ENCODE measurements at regions not wholly inside any gene's neighbourhood (a gene's known extent, or its start where the extent isn't known, plus 50 kb on each side); places are given as distances from the start of the nearest gene placed in this dataset.

DNA sequence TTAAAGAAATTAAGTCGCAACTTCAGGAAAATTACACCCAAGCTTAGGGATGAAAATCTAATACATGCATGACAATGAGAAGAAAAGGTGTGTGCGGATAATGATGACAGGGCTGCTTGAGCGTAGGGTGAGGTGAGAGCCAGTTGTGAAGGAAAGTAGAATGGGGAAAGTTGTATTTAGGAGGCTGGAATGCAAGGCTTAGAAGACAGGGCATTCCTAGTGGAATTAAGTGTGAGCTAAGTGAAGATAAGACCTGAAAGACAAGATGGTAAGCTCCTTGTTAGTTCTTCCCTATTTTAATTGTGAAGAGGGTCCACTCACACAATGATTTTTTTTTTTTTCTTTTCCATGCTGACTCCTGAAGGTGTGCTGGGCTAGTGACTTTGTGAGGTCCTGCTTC, 519.5 kb upstream of the SALL1 start:
- Histone ChIP-seq H3K9me3 (ENCODE audit: insufficient read depth, low read depth, low read length) (no peaks in the 10 kb centered on the region), H3K4me2 (ENCODE audit: low read depth, low read length, poor library complexity, severe bottlenecking) (no peak overlapping the region), H3K36me3 (ENCODE audit: insufficient read depth, low read length) (no peaks in the 10 kb centered on the region), H3K4me3 (ENCODE audit: low read length, poor library complexity, severe bottlenecking) (no peak overlapping the region), H3K4me1 (ENCODE audit: insufficient read depth, low read length, poor library complexity, severe bottlenecking) (no peaks in the 10 kb centered on the region), H3K79me2 (ENCODE audit: insufficient read depth, low read length) (no peaks in the 10 kb centered on the region), H3K9ac (ENCODE audit: low read depth, low read length, poor library complexity, severe bottlenecking) (no peak overlapping the region), H4K20me1 (ENCODE audit: insufficient read depth, low read length, poor library complexity, severe bottlenecking) (no peaks in the 10 kb centered on the region), H3K27me3 (ENCODE audit: insufficient read depth, low read length, poor library complexity, severe bottlenecking) (no peaks in the 10 kb centered on the region), H3F3A (ENCODE audit: low read depth) (no peaks in the 10 kb centered on the region), H3K9me2 (replicated peaks; ENCODE audit: low read depth, low read length) (no peaks in the 10 kb centered on the region), H2AFZ (ENCODE audit: low read length) (no peak overlapping the region)
- TF ChIP-seq, protein P1, sequence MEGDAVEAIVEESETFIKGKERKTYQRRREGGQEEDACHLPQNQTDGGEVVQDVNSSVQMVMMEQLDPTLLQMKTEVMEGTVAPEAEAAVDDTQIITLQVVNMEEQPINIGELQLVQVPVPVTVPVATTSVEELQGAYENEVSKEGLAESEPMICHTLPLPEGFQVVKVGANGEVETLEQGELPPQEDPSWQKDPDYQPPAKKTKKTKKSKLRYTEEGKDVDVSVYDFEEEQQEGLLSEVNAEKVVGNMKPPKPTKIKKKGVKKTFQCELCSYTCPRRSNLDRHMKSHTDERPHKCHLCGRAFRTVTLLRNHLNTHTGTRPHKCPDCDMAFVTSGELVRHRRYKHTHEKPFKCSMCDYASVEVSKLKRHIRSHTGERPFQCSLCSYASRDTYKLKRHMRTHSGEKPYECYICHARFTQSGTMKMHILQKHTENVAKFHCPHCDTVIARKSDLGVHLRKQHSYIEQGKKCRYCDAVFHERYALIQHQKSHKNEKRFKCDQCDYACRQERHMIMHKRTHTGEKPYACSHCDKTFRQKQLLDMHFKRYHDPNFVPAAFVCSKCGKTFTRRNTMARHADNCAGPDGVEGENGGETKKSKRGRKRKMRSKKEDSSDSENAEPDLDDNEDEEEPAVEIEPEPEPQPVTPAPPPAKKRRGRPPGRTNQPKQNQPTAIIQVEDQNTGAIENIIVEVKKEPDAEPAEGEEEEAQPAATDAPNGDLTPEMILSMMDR (conservative IDR thresholded peaks at IDR 0.05; ENCODE audit: low read length) = no peak
- no peak for TF ChIP-seq EZH2phosphoT487 (IDR thresholded peaks at IDR 0.05; ENCODE audit: borderline replicate concordance)

DNA sequence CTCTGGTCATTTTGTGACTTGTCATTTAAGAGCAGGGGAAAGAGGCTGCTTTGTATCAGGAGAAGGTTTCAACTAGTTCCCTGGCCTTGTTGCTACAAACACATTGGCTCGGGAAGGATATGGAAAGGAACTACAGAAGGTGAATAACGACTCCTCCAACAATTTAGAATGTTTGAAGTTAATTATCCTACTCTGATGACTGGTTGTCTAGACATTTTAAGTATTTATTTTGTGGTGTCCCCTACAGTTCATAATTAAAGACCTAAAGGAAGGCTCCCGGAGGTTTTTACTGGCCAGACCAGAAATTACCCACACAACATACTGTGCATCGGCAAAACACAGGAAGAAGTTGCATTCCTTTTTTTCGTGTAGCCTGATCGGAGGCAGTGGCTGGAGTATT, 515.8 kb upstream of the SALL1 start:
- H3K36me3 ChIP-seq (ENCODE audit: insufficient read depth, low read length) = no peaks in the 10 kb centered on the region
- H3K9me2 ChIP-seq (replicated peaks; ENCODE audit: low read depth, low read length) = no peaks in the 10 kb centered on the region
- no peak overlapping the region for H3K4me3 ChIP-seq (ENCODE audit: low read length, poor library complexity, severe bottlenecking)
- TF ChIP-seq EZH2phosphoT487 (IDR thresholded peaks at IDR 0.05; ENCODE audit: borderline replicate concordance) = no peak
- TF ChIP-seq, protein P1 (conservative IDR thresholded peaks at IDR 0.05; ENCODE audit: low read length) = no peak
- H2AFZ ChIP-seq (ENCODE audit: low read length) = no peak overlapping the region
- H3K4me1 ChIP-seq (ENCODE audit: insufficient read depth, low read length, poor library complexity, severe bottlenecking) = no peaks in the 10 kb centered on the region
- no peaks in the 10 kb centered on the region; the same call in 1 of the 2 replicates for H3K9me3 ChIP-seq (ENCODE audit: insufficient read depth, low read depth, low read length)
- no peak overlapping the region for H3K4me2 ChIP-seq (ENCODE audit: low read depth, low read length, poor library complexity, severe bottlenecking)
- H3K9ac ChIP-seq (ENCODE audit: low read depth, low read length, poor library complexity, severe bottlenecking) = no peak overlapping the region
- H3K79me2 ChIP-seq (ENCODE audit: insufficient read depth, low read length) = no peaks in the 10 kb centered on the region
- H3K27me3 ChIP-seq (ENCODE audit: insufficient read depth, low read length, poor library complexity, severe bottlenecking) = no peaks in the 10 kb centered on the region
- H4K20me1 ChIP-seq (ENCODE audit: insufficient read depth, low read length, poor library complexity, severe bottlenecking) = no peaks in the 10 kb centered on the region
- no peaks in the 10 kb centered on the region for H3F3A ChIP-seq (ENCODE audit: low read depth)

DNA sequence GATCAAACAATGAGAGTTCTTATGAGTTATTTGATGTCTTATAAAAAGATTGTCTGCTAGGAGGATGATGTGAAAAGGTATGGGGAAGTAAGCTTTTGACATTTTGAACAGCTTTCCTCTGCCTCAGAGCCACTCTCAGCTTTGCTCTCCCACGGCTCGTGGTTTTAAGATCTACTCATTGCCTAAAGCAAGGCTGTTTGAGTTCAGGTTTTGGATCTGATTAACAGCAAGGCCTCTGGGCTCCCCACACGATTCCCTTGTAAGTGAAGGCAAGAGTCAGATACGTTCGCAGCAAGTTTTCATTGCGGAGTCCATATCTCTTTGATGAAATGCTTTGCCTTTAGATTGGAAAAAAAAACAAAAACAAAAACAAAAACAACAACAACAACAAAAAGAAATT, 515.0 kb upstream of the SALL1 start:
- Histone ChIP-seq H3K27me3 (ENCODE audit: insufficient read depth, low read length, poor library complexity, severe bottlenecking) (no peaks in the 10 kb centered on the region), H3F3A (ENCODE audit: low read depth) (no peaks in the 10 kb centered on the region), H3K36me3 (ENCODE audit: insufficient read depth, low read length) (no peaks in the 10 kb centered on the region), H3K9me3 (ENCODE audit: insufficient read depth, low read depth, low read length) (no peaks in the 10 kb centered on the region; the same call in 1 of the 2 replicates), H3K4me3 (ENCODE audit: low read length, poor library complexity, severe bottlenecking) (no peak overlapping the region), H4K20me1 (ENCODE audit: insufficient read depth, low read length, poor library complexity, severe bottlenecking) (no peaks in the 10 kb centered on the region), H2AFZ (ENCODE audit: low read length) (no peak overlapping the region), H3K9ac (ENCODE audit: low read depth, low read length, poor library complexity, severe bottlenecking) (no peak overlapping the region), H3K79me2 (ENCODE audit: insufficient read depth, low read length) (no peaks in the 10 kb centered on the region), H3K4me1 (ENCODE audit: insufficient read depth, low read length, poor library complexity, severe bottlenecking) (no peaks in the 10 kb centered on the region), H3K9me2 (replicated peaks; ENCODE audit: low read depth, low read length) (no peaks in the 10 kb centered on the region), H3K4me2 (ENCODE audit: low read depth, low read length, poor library complexity, severe bottlenecking) (no peak overlapping the region)
- no peak for TF ChIP-seq EZH2phosphoT487 (IDR thresholded peaks at IDR 0.05; ENCODE audit: borderline replicate concordance)
- TF ChIP-seq, protein P1 (conservative IDR thresholded peaks at IDR 0.05; ENCODE audit: low read length) = no peak
